ENCODE measurements at regions not wholly inside any gene's neighbourhood (a gene's known extent, or its start where the extent isn't known, plus 50 kb on each side); places are given as distances from the start of the nearest gene placed in this dataset.

- no peaks in the 10 kb centered on the region for H3K79me2 ChIP-seq (ENCODE audit: low read length)
- H3K27ac ChIP-seq (ENCODE audit: low read length), result no peak overlapping the region
- no peak overlapping the region for H3K4me3 ChIP-seq (ENCODE audit: low read length)
- H3K36me3 ChIP-seq (replicated peaks; ENCODE audit: low read depth, low read length), result no peaks in the 10 kb centered on the region
- H3K4me1 ChIP-seq (ENCODE audit: low read length), result no peaks in the 10 kb centered on the region
- no peak overlapping the region for H3K9ac ChIP-seq (ENCODE audit: low read length)
- no peak overlapping the region for H2AFZ ChIP-seq (ENCODE audit: low read depth, low read length)
- TF ChIP-seq EZH2phosphoT487 (IDR thresholded peaks at IDR 0.05; ENCODE audit: low read depth), result no peak
- TF ChIP-seq, protein P1, sequence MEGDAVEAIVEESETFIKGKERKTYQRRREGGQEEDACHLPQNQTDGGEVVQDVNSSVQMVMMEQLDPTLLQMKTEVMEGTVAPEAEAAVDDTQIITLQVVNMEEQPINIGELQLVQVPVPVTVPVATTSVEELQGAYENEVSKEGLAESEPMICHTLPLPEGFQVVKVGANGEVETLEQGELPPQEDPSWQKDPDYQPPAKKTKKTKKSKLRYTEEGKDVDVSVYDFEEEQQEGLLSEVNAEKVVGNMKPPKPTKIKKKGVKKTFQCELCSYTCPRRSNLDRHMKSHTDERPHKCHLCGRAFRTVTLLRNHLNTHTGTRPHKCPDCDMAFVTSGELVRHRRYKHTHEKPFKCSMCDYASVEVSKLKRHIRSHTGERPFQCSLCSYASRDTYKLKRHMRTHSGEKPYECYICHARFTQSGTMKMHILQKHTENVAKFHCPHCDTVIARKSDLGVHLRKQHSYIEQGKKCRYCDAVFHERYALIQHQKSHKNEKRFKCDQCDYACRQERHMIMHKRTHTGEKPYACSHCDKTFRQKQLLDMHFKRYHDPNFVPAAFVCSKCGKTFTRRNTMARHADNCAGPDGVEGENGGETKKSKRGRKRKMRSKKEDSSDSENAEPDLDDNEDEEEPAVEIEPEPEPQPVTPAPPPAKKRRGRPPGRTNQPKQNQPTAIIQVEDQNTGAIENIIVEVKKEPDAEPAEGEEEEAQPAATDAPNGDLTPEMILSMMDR (IDR thresholded peaks at IDR 0.05; ENCODE audit: low read depth, low read length), result no peak
- no peaks in the 10 kb centered on the region for H3K9me3 ChIP-seq (ENCODE audit: insufficient read depth, low read length)
- no peaks in the 10 kb centered on the region for H4K20me1 ChIP-seq (ENCODE audit: insufficient read depth, low read length)
- H3K4me2 ChIP-seq (ENCODE audit: low read length), result no peak overlapping the region
- H3K27me3 ChIP-seq (ENCODE audit: low read depth, low read length), result no peaks in the 10 kb centered on the region
Observed at GRCh38 chr20:6693178-6693807, 74.2 kb upstream of the BMP2 start.

GRCh38 chr20:6692566-6693173 lies 74.8 kb upstream of the BMP2 start:
- Histone ChIP-seq H3K9ac (ENCODE audit: low read length) (no peak overlapping the region), H4K20me1 (ENCODE audit: insufficient read depth, low read length) (no peaks in the 10 kb centered on the region), H3K27me3 (ENCODE audit: low read depth, low read length) (no peaks in the 10 kb centered on the region), H3K4me1 (ENCODE audit: low read length) (no peaks in the 10 kb centered on the region), H3K27ac (ENCODE audit: low read length) (no peak overlapping the region), H3K9me3 (ENCODE audit: insufficient read depth, low read length) (no peaks in the 10 kb centered on the region), H3K4me3 (ENCODE audit: low read length) (no peak overlapping the region), H3K36me3 (replicated peaks; ENCODE audit: low read depth, low read length) (no peaks in the 10 kb centered on the region), H2AFZ (ENCODE audit: low read depth, low read length) (no peak overlapping the region), H3K79me2 (ENCODE audit: low read length) (no peaks in the 10 kb centered on the region), H3K4me2 (ENCODE audit: low read length) (no peak overlapping the region)
- no peak for TF ChIP-seq EZH2phosphoT487 (IDR thresholded peaks at IDR 0.05; ENCODE audit: low read depth)
- TF ChIP-seq, protein P1 (IDR thresholded peaks at IDR 0.05; ENCODE audit: low read depth, low read length), result no peak

DNA sequence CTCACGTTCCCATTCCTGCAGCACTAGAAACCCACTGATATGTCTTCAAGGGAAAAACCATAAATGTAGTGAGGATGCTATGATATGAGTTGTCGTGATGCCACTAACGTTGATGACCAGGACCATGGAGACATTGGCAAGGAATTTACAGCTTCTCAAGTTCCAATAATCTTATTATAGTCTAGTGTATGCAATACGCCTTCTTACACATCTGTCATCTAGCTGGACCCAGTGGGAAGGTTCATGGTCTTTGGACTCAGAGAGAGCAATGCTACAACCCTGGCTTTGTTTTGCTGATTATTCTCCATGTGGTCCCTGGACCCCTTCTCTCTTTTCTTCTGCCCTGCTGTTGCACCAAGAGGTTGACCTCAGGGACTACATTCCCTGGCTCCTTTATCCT lies 76.0 kb upstream of the BMP2 start:
- no peaks in the 10 kb centered on the region for H3K79me2 ChIP-seq (ENCODE audit: low read length)
- no peaks in the 10 kb centered on the region for H3K4me1 ChIP-seq (ENCODE audit: low read length)
- no peak overlapping the region for H2AFZ ChIP-seq (ENCODE audit: low read depth, low read length)
- no peak overlapping the region for H3K4me2 ChIP-seq (ENCODE audit: low read length)
- no peak overlapping the region for H3K9ac ChIP-seq (ENCODE audit: low read length)
- H3K4me3 ChIP-seq (ENCODE audit: low read length), result no peak overlapping the region
- no peaks in the 10 kb centered on the region for H3K27me3 ChIP-seq (ENCODE audit: low read depth, low read length)
- H3K27ac ChIP-seq (ENCODE audit: low read length), result no peak overlapping the region
- H3K9me3 ChIP-seq (ENCODE audit: insufficient read depth, low read length), result no peaks in the 10 kb centered on the region
- no peaks in the 10 kb centered on the region for H4K20me1 ChIP-seq (ENCODE audit: insufficient read depth, low read length)
- H3K36me3 ChIP-seq (replicated peaks; ENCODE audit: low read depth, low read length), result no peaks in the 10 kb centered on the region
- TF ChIP-seq, protein P1 (IDR thresholded peaks at IDR 0.05; ENCODE audit: low read depth, low read length), result no peak
- TF ChIP-seq EZH2phosphoT487 (IDR thresholded peaks at IDR 0.05; ENCODE audit: low read depth), result no peak

GRCh38 chr20:6689339-6689973 lies 78.0 kb upstream of the BMP2 start:
- H3K4me2 ChIP-seq (ENCODE audit: low read length), result no peak overlapping the region
- no peaks in the 10 kb centered on the region for H3K4me1 ChIP-seq (ENCODE audit: low read length)
- H3K27ac ChIP-seq (ENCODE audit: low read length), result no peak overlapping the region
- no peaks in the 10 kb centered on the region for H3K79me2 ChIP-seq (ENCODE audit: low read length)
- H4K20me1 ChIP-seq (ENCODE audit: insufficient read depth, low read length), result no peaks in the 10 kb centered on the region
- H3K9ac ChIP-seq (ENCODE audit: low read length), result no peak overlapping the region
- no peaks in the 10 kb centered on the region for H3K9me3 ChIP-seq (ENCODE audit: insufficient read depth, low read length)
- no peaks in the 10 kb centered on the region for H3K27me3 ChIP-seq (ENCODE audit: low read depth, low read length)
- no peaks in the 10 kb centered on the region for H3K36me3 ChIP-seq (replicated peaks; ENCODE audit: low read depth, low read length)
- H3K4me3 ChIP-seq (ENCODE audit: low read length), result no peak overlapping the region
- TF ChIP-seq, protein P1 (IDR thresholded peaks at IDR 0.05; ENCODE audit: low read depth, low read length), result no peak
- TF ChIP-seq EZH2phosphoT487 (IDR thresholded peaks at IDR 0.05; ENCODE audit: low read depth), result no peak
- H2AFZ ChIP-seq (ENCODE audit: low read depth, low read length), result no peak overlapping the region
